ENCODE measurements at regions not wholly inside any gene's neighbourhood (a gene's known extent, or its start where the extent isn't known, plus 50 kb on each side); places are given as distances from the start of the nearest gene placed in this dataset.

DNA sequence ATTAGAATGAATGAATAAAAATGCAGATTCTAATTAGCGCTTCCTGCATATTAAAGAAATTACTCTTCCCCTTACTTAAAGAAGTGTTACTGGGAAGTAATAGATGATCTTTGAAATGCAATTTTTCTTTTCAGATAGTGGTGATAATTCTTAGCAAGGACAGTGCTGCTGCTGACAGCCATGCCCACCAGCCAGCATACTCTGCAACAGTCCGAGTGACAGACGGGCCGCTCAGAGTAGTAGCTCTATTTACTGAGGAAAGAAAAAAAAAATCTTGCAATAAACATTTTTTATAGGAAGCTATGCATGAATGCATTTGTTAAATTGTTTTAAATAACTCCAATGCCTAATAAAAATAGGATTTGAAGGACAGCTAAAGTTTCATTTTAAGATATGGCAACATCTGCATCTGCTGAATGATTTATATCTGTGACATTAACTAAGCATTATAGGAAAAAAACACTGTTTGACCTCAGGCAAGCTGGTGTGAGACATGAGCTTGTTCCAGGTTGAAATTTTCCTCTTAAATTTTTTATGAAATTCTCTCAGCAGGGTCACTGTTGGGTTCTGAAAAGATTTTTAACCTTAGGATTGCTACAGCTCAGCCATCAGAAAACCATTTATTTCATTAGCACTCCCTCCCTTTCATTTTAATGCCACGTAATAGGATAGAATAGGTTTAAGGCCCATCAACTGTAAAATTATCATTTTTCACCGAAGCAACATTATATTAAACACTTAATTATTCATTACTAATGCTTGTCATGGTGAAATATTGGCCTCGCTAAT, 393.8 kb downstream of the DCDC2C start:
- TF ChIP-seq, protein P1, sequence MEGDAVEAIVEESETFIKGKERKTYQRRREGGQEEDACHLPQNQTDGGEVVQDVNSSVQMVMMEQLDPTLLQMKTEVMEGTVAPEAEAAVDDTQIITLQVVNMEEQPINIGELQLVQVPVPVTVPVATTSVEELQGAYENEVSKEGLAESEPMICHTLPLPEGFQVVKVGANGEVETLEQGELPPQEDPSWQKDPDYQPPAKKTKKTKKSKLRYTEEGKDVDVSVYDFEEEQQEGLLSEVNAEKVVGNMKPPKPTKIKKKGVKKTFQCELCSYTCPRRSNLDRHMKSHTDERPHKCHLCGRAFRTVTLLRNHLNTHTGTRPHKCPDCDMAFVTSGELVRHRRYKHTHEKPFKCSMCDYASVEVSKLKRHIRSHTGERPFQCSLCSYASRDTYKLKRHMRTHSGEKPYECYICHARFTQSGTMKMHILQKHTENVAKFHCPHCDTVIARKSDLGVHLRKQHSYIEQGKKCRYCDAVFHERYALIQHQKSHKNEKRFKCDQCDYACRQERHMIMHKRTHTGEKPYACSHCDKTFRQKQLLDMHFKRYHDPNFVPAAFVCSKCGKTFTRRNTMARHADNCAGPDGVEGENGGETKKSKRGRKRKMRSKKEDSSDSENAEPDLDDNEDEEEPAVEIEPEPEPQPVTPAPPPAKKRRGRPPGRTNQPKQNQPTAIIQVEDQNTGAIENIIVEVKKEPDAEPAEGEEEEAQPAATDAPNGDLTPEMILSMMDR (IDR thresholded peaks at IDR 0.05), result no peak
- TF ChIP-seq POLR2A (IDR thresholded peaks at IDR 0.05) (no peak), POLR2AphosphoS5 (IDR thresholded peaks at IDR 0.05) (no peak)

Data from breast epithelium (tissue), 3 donors.